NCI-H1436 (cell line): ENCODE measurements at regions not wholly inside any gene's neighbourhood (a gene's known extent, or its start where the extent isn't known, plus 50 kb on each side); places are given as distances from the start of the nearest gene placed in this dataset.
"Not testable (repeated sequence)": the region's sequence is repeated elsewhere in the genome, so short reads cannot be mapped to it uniquely, and the experiment has no call there.

Source experiments
- DNase-seq: peaks from one replicate; lab custom pipeline; 2025; lab: John Stamatoyannopoulos, UW

DNA sequence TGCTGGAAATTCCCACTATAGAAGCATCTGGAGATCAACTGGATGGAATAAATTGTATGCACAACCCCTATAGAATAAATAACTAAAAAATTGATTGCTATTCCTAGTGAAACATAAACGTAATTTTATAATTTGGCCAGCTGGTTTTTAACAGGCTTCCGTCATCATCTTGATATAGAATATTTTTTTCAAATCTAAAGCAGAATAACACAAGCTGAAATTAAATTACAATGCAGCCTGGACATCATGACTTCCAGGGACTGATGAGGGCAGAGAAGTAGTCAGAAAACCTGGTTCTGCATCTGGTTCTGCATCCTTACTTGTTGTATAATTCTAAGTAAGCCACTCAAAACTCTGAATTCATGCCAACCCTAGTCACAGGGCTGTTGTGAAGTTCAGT, 146.1 kb downstream of the MEX3B start:
- DNase-seq: no peak

DNA sequence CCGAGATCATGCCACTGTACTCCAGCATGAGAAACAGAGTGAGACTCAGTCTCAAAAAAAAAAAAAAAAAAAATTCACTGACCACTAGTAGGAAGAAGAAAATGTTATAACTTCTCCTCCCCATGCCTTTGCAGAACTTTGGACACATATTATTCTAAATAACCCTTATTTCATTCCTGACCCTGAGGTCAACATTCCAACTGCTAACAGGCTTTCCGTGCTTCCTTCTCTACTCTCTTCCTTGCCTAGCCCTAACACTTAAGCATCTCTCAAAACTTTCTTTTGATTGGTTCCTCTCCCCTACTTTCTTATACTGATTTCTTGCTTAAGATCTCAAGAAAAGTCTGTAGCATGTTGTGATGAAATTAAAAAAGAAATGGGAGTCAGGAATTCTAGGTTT, 146.8 kb downstream of the MEX3B start:
- no peak for DNase-seq

DNA sequence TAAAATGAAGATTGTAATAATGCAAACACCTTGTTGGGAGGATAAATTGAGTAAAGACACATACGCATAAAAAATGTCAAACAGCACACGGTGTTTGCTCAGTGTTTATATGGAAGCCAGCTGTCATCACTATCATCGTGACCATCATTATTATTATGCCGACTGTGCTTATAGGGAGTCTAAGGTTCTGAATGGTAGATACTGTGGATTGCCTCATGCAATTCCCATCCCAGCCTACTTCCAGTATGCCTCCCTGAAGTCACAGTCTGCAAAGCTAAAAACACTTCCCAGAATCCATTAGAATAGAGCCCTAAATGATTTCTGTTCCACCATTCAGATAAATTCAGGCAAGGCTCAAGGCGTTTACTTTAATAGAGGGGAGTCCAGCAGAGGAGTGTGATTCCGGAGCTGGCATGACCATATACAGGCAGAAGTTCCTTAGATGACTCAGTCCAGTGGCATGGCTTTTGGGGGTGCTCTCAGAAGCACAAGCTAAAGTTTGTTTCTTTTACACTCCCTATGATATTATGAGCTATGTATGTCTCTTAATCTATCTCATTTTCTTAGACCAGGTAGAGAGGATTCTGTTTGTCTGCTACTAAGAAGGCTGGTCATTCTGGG, 148.7 kb downstream of the MEX3B start:
- no peak for DNase-seq

DNA sequence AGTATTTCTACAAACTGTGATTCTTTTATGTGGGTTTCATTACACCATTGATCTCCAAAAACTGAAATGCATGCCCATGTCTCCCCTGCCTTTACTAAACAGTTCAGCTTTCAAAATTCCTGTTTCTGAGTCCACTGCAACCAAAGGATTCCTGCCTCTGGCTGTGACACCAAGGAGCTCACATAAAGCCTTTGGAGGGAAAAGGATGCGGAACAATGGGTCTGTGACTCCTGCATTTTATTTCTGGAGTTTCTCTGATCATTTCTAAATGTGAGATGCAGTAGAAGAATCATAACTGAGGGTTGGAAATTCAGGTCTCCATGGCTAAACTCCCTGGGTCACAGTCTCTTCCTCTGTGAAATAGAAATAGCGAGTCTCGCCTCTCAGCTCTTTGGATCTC, 149.5 kb downstream of the MEX3B start:
- DNase-seq: no peak

DNA sequence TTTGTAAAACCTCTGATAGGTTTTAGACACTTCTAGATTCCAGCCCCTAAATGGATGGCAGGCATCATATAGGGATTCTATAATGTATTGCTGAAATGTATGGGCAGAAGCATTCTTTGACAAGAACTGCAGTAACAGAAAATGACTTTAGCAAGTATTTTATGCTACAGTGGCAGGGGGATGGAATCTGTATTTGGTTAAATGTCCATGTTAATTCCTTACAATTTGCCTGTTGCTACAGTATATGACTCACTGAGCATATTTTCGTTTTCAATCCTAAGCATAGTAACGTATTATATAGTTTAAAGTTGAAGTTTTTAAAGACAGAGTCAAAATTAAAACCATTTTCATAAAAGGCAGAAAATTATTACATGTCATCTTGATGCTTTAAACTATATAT, 150.1 kb downstream of the MEX3B start:
- DNase-seq: no peak

DNA sequence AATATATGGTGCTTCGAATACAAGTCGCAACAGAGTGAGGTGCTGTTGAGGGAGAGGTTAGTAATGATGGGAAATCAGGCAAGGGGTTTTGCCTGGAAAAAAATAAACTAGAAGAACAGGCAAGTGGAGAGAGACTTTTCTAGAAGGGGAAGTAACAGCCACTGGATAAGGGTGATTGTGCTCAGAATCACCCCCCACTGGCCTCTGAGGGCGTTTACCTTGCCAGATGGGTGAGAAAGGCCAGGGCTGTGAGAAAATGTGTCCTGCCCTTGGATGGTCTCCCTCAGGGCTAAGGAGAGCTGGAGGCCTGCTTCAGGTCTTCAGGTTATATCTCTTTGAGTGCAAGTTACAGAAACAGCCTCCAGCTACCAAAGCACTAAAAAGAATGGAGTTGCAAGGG, 151.8 kb downstream of the MEX3B start:
- DNase-seq: no peak

DNA sequence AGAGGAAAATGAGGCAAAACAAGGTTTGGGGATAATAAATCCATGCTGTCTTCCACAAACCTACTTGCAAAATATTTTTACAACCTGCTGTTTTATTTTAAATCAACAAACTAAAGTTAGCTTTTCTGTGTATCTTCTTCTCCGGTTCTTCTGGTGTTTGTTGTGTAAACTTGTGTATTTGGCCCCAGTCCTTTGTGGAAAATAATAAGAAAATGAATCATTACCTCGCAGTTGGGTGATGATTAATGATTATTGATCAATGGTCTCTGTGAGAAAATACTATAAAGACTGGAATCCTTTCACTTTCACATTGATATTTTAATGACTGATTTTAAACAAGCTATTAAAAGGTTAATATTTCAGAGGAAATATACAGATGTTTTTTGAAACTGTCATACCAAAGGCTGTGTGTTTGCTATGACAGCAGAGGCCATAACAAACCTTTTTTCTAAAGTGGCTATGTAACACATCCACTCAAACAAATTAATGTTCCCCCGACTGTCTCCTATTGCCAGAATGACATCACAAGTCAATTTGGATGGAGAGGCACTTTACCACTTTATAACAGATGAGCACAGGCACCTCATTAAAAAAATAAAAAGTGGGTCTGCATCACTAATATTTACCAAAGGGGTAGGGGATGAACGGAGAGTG, 152.5 kb downstream of the MEX3B start:
- peak; percentile 60 for DNase-seq

DNA sequence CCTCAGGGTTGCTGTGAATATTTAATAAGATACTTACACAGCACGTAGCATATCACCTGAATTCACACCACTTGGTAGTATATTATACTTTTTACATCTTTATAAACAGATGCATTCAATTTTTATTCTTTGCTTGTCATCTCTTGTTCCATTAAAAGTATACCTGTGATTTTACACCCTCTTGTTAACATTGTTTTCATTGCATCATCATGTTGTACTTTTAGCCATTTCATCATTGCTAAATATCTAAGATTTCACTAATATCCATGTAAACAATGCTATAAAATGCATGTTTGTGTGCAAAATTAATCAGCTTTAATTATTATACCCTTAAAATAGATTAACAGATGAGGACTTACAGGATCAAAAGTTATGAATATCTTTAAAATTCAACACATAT, 155.3 kb downstream of the MEX3B start:
- DNase-seq: no peak

DNA sequence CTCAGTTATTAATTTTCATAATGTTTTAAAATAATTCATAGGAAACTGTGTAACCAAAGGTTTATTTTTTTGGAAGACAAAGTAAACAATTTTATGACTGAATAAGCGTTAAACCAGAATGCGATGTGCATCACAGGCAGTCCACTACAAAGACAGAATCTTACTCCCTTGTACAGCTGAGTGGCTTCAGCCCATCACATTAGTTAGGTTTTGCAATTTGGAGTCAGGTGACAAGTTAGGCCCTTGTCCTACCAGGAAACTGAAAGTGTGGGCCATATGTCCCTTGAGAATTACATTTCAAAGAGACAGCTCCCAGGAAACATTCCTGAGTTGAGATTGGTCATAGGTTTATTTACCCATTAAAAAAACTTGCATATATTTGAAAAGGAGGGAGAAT, 156.3 kb downstream of the MEX3B start:
- DNase-seq: no peak

DNA sequence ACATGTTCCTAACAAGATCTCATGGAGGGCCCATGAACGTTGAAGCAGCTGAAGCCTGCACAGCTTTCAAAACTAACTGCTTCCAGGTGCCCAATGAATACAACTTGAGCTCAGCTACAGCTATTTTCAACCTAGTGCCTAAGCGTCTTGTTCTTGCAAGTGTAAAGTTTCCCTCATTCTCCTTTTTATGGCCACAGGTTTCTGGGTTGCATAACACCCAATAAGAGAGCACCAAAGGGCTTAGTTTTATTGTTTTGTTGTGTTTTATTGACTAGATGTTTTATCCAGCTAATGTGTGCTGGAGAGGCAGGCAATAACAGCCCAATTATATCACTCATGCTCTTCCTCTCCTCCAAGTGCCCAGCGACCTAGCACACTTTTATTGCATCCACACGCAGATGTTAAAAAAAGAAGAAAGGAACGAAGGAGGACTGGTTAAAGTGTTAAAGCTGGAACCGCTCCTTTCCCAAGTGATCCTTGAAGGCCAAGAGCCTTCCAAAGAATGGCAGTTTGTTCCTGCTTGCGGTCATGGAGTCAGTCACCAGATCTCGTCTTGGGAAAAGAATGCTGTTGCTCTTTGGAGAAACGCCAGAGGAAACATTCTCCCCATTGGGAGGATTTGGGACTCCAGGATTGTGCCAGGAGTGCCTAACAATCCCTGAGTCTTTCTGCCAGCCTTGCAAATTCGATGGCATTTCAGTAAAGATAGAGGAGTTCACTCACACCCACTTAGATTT, 156.9 kb downstream of the MEX3B start:
- no peak for DNase-seq

DNA sequence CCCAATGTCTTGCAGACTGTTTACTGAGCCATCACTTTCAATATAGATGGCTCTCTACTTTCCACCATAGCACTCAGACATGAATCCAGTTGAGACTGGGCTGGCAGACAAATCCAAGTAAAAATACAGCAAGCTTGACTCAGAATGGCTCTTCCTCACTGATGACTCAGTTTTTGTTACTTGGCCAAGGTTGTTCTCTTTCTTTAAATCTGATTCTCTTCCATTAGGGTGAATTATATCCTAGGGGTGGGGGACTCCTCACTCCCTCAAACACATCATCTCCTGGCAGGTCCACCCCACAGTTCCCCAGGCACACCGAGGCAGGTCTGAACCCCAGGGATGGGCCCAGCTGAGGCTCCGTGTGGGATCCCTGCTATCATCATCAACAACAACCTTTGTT, 157.9 kb downstream of the MEX3B start:
- no peak for DNase-seq

DNA sequence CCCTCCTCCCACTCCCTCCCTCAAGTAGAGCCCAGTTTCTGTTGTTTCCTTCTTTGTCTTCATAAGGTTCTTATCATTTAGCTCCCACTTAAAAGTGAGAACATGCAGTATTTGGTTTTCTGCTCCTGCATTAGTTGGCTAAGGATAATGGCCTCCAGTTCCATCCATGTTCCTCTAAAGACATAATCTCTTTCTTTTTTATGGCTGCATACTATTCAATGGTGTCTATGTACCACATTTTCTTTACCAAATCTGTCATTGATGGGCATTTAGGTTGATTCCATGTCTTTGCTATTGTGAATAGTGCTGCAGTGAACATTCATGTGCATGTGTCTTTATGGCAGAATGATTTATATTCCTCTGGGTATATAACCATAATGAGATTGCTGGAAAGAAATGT, 158.6 kb downstream of the MEX3B start:
- not testable (repeated sequence) for DNase-seq

DNA sequence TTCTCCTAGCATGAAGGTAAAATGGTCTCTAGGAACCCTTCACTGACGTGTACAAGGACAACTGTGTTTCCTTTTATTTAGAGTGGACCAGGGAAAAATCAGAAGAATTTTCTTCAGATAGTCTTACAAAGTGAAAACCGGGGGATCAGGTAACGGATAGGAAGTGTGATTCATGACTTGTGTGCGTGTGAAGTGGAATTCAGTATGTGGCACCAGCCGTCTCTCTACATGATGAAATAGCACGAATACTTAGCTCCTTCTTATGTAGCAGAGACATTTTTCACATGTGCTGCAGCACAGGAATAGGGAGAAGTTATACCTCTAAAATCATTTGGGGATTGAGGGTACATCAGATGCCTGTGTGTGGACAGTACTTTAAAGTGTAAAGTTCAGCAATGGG, 159.2 kb downstream of the MEX3B start:
- DNase-seq: no peak

DNA sequence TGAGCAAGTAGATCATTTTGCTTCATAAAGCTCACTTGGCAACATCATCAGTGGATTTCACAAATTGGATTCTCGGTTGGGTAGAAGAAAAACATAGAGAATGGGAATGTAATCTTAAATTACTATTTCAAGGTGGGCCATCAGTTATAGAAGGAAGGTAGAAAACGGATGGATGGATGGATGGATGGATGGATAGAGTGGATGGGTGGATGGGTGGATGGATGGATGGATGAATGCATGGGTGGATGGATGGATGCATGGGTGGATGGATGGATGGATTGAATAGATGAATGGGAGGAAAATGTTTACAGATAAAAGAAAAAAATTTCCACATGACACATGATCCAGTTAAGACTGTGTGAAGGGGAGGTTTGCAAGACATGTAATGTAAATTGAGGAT, 159.7 kb downstream of the MEX3B start:
- DNase-seq: no peak

DNA sequence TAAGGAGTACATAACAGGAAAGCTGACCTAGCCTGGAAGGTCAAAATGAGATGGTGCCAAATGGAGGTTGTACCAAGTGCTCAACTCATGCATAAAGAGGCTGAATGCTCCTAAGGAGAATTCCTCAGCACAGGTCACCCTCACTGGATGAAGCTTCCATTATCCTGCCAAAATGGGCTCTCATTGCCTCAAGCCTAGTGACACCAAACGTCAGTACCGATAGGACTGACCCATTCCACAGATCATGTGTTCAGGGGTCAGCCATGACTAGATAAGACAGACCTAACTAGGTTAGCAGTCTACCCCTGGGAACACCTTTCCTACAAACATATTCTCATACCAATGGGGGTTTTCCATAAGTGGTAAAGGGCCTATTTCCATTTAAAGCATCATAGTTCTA, 160.7 kb downstream of the MEX3B start:
- no peak for DNase-seq

DNA sequence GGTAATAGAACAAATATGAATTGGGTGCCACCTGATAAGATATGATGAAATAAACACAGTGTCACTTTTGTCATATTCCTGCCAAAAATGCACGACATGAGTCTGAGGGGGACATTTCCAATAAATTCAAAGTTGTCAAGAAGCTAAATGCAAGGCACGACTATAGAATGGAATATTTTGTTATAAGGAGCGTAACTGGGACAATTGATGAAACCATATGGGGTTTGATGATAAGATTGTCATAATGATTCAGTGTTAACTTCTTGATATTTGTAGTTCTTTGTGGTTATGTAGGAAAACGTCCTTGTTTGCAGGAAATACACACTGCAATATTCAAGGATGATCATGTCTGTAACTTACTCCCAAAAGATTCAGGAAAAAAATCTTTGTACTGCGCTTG, 163.3 kb downstream of the MEX3B start:
- DNase-seq: no peak

DNA sequence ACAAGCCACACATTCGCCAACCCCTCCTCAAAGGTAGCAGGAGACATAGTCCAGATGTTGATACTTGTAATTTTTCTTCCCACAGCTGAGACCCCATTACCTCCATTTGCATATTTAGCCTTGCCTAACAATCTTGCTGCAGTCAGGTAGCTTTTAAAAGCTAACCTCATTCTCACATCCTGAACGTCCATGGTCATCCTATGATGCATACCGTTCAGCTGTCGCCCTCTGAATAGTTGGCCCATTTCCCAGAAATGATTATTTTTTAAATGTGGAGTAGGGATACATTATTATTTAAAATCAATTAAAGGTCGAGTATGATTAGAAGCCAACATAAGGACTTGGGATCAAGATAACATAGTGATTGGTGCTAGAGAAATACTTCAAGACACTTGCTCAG, 165.0 kb downstream of the MEX3B start:
- no peak for DNase-seq

DNA sequence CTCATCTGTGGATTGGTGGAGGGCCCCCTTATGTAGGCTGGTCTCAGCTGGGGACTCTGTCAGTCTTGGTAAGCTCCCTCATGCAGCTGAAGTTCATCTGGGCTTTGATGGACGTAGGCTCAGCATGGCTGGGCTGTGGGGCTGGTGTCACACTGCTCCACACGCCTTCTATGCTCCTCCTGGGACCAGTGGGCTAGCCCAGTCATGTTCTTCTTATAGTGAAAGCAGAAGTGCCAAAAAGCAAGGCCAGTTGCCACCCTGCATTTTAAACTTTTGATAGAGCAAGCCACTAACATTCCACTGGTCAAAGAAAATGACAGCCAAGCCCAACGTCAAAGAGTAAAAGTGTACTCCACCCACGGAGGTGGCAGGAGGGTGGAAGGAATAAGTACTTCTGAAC, 165.5 kb downstream of the MEX3B start:
- DNase-seq: no peak

DNA sequence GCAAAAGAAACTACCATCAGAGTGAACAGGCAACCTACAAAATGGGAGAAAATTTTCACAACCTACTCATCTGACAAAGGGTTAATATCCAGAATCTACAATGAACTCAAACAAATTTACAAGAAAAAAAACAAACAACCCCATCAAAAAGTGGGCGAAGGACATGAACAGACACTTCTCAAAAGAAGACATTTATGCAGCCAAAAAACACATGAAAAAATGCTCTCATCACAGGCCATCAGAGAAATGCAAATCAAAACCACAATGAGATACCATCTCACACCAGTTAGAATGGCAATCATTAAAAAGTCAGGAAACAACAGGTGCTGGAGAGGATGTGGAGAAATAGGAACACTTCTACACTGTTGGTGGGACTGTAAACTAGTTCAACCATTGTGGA, 170.1 kb downstream of the MEX3B start:
- not testable (repeated sequence) for DNase-seq

DNA sequence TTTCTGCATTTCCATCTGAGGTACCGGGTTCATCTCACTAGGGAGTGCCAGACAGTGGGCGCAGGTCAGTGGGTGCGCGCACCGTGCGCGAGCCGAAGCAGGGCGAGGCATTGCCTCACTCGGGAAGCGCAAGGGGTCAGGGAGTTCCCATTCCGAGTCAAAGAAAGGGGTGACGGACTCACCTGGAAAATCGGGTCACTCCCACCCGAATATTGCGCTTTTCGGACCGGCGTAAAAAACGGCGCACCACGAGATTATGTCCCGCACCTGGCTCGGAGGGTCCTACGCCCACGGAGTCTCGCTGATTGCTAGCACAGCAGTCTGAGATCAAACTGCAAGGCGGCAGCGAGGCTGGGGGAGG, 175.1 kb downstream of the MEX3B start:
- not testable (repeated sequence) for DNase-seq

DNA sequence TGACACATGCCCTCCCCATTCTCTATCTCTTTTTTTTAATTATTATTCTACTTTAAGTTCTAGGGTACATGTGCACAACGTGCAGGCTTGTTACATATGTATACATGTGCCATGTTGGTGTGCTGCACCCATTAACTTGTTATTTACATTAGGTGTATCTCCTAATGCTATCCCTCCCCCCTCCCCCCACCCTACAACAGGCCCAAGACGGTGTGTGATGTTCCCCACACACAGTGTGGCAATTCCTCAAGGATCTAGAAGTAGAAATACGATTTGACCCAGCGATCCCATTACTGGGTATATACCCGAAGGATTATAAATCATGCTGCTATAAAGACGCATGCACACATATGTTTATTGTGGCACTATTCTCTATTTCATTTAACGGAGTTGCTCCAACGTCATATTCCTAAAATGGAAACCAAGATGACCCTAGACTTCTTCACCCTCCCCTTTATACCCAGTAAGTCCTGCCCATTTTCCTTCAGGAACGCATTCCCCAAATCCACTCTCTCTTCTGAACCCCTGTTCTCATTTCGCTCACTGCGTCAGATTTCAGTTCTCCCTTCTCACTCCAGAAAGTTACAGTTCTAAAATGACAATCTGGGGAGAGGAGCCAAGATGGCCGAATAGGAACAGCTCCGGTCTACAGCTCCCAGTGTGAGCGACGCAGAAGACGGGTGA, 175.6 kb downstream of the MEX3B start:
- not testable (repeated sequence) for DNase-seq

DNA sequence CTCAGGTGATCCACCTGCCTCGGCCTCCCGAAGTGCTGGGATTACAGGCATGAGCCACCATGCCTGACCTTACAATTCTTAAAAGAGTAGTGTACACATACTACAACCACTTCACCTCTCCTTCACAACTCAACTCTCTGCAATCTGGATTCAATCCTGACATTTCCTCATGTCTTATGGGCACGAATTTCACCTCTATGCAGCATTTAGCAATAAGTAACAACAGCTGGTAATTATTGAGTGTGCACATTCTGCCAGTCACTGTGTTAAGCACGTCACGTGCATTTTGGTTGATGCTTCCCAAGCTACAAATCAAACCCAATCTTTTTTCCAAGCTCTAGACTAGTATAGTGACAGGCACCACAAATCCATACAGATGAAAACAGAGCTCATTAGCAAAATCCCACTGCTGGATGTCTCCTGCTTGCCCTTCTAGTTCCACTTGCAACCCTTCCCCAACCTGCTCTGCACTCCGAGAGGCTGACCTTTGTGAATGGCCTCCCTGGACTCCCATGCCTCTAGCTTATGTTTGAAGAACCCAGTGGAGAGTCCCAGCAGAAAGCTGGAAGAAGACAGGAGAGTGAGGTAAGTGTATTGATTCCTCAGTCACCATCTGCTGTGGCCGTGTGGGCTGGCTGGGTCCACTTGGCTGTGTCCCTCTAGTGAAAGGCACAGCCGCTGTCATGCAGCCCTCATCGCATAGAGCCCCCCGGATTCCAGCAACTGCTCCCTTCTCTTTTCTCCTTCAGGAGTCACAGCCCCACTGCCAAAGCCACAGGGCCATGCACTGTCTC, 176.5 kb downstream of the MEX3B start:
- no peak for DNase-seq
